GM10248 (cell line): ENCODE measurements at regions not wholly inside any gene's neighbourhood (a gene's known extent, or its start where the extent isn't known, plus 50 kb on each side); places are given as distances from the start of the nearest gene placed in this dataset.

ENCODE experiments used
- CTCF ChIA-PET: fragments of 300-600 bp; sonication (Branson Sonifier 250); formaldehyde crosslinking; extraction: SDS; loops from one replicate; lab custom pipeline; 2021; ENCODE audit warnings: antibody characterized with exemption; lab: Yijun Ruan, JAX
- POLR2A ChIA-PET: fragments of 350-650 bp; sonication (Branson Sonifier 250); formaldehyde crosslinking; extraction: SDS; loops from one replicate; lab custom pipeline; 2020; ENCODE audit warnings: antibody characterized with exemption; lab: Yijun Ruan, JAX
- DNase-seq: peaks from one replicate; pipeline ENCODE4 v3.0.0; 2012; ENCODE audit errors: extremely low spot score
- TF ChIP-seq, protein P1 (sequence below): IDR thresholded peaks from 2 replicates; pipeline ENCODE4 v1.5.1; 2012; ENCODE audit warnings: mild to moderate bottlenecking, low read depth; ENCODE audit errors: extremely low read depth, missing control alignments, control extremely low read depth

- CTCF ChIA-PET, result interaction anchor here (0.8 to 1.3 kb wide), 4 partner anchors 9 to 55 kb away, joined by 3 to 4 read pairs (median 3); no protein-coding TSS in a partner anchor
- DNase-seq, result no peak
- POLR2A ChIA-PET, result no interaction called here
- TF ChIP-seq, protein P1, sequence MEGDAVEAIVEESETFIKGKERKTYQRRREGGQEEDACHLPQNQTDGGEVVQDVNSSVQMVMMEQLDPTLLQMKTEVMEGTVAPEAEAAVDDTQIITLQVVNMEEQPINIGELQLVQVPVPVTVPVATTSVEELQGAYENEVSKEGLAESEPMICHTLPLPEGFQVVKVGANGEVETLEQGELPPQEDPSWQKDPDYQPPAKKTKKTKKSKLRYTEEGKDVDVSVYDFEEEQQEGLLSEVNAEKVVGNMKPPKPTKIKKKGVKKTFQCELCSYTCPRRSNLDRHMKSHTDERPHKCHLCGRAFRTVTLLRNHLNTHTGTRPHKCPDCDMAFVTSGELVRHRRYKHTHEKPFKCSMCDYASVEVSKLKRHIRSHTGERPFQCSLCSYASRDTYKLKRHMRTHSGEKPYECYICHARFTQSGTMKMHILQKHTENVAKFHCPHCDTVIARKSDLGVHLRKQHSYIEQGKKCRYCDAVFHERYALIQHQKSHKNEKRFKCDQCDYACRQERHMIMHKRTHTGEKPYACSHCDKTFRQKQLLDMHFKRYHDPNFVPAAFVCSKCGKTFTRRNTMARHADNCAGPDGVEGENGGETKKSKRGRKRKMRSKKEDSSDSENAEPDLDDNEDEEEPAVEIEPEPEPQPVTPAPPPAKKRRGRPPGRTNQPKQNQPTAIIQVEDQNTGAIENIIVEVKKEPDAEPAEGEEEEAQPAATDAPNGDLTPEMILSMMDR, result no peak
These were observed 157.7 kb downstream of the CEP135 start for GRCh38 chr4:56106180-56107147.

- CTCF ChIA-PET, result interaction anchor here (2.2 kb wide), 1 partner anchor 30 kb away, joined by 6 read pairs; no protein-coding TSS in a partner anchor
- TF ChIP-seq, protein P1, result no peak
- no peak for DNase-seq
- POLR2A ChIA-PET, result no interaction called here
These were observed 155.4 kb downstream of the CEP135 start for GRCh38 chr4:56104188-56104587.

DNA sequence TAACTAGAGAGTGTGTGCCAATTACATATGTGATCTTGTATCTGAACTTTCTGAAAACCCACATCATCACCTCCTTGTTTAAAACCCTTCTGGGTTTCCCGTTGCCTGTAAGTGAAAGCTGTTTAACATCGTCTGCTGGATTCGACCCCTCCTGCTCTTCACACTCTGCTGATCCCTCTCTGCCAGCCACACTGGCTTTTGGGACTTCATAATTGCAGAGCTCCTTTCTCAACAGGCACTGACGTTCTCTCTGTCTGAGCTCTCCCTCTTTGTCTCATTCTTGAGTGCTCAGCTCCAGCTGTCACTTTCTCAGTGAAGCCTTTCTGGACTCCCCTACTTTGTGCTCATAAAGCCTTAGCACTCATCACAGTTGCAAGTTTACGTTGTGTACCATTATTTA is 153.9 kb downstream of the CEP135 start:
- CTCF ChIA-PET, result interaction anchor here (2.2 kb wide), 1 partner anchor 32 kb away, joined by 6 read pairs; no protein-coding TSS in a partner anchor
- TF ChIP-seq, protein P1, result no peak
- POLR2A ChIA-PET, result no interaction called here
- no peak for DNase-seq

DNA sequence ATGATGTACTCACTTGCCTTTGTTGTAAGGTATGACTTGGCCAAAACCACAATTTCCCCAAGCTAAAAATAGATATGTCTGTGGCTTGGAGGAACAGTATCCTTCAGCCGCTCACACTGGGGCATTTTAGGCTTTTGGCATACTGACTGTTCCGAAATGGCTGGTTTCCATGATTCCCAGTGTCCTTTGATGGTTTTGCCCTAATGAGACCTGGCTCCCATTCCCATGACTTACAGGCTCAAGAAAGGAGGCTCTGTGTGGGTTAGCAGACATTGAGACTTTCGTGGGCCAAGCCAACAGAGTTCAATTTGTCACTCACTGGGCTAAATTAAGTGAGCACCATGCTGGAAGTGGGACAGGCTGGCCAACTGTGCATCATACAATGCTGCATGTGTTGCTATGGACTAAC is 150.6 kb downstream of the CEP135 start:
- ChIA-PET CTCF (no interaction called here), POLR2A (no interaction called here)
- TF ChIP-seq, protein P1, result no peak
- no peak for DNase-seq

GRCh38 chr4:56093576-56093975 is 144.8 kb downstream of the CEP135 start:
- no peak for DNase-seq
- TF ChIP-seq, protein P1, result no peak
- POLR2A ChIA-PET, result no interaction called here
- CTCF ChIA-PET, result no interaction called here

- ChIA-PET CTCF (no interaction called here), POLR2A (no interaction called here)
- TF ChIP-seq, protein P1, result no peak
- DNase-seq, result no peak
These were observed 143.8 kb downstream of the CEP135 start for GRCh38 chr4:56092540-56092939.
